ENCODE measurements at regions not wholly inside any gene's neighbourhood (a gene's known extent, or its start where the extent isn't known, plus 50 kb on each side); places are given as distances from the start of the nearest gene placed in this dataset.

GRCh38 chr2:12240206-12240605, 476.5 kb upstream of the TRIB2 start:
- TF ChIP-seq EZH2 (IDR thresholded peaks at IDR 0.05; ENCODE audit: low read length) (no peak), CTCF (optimal IDR thresholded peaks at IDR 0.05 in 1 of 3, IDR thresholded peaks at IDR 0.05 in 1 of 3, conservative IDR thresholded peaks at IDR 0.05 in 1 of 3; ENCODE audit: extremely low read depth in 1 of 3, insufficient read depth in 2 of 3, low read length in 3 of 3) (no peak)
- Histone ChIP-seq H4K20me1 (ENCODE audit: control insufficient read depth, extremely low read depth, insufficient read depth, low read length) (no peaks in the 10 kb centered on the region), H3K27ac (ENCODE audit: control insufficient read depth, insufficient read depth, low read length) (no peak overlapping the region), H3K4me2 (ENCODE audit: control insufficient read depth, extremely low read depth, insufficient read depth, low read depth, low read length) (no peak overlapping the region), H3K4me3 (ENCODE audit: control insufficient read depth in 2 of 3, extremely low read depth in 1 of 3, insufficient read depth in 2 of 3, low read depth in 1 of 3, low read length in 3 of 3) (no peak overlapping the region), H2AFZ (ENCODE audit: control insufficient read depth, low read length) (no peak overlapping the region), H3K9ac (ENCODE audit: control insufficient read depth, extremely low read depth, insufficient read depth, low read length) (no peak overlapping the region), H3K9me1 (ENCODE audit: control insufficient read depth, extremely low read depth, insufficient read depth, low read length) (no peaks in the 10 kb centered on the region), H3K36me3 (ENCODE audit: control insufficient read depth in 2 of 2, extremely low read depth in 1 of 2, insufficient read depth in 2 of 2, low read length in 2 of 2) (no peaks in the 10 kb centered on the region), H3K27me3 (ENCODE audit: control insufficient read depth, extremely low read depth, insufficient read depth, low read length) (no peaks in the 10 kb centered on the region), H3K9me3 (ENCODE audit: control insufficient read depth, low read depth, low read length) (no peaks in the 10 kb centered on the region), H3K4me1 (ENCODE audit: control insufficient read depth, extremely low read depth, insufficient read depth, low read length) (no peaks in the 10 kb centered on the region), H3K79me2 (ENCODE audit: control insufficient read depth, insufficient read depth, low read length) (no peaks in the 10 kb centered on the region)
- FAIRE-seq (no peak), DNase-seq (ENCODE audit: low read depth, low spot score) (no peak)
- dilution Hi-C loops (cut with MboI; ENCODE audit: extremely low pct_ligation_motif_present, low sequenced_read_pairs): no loop called here

GRCh38 chr2:12243381-12243780, 473.4 kb upstream of the TRIB2 start:
- no peak for FAIRE-seq
- dilution Hi-C loops (cut with MboI; ENCODE audit: extremely low pct_ligation_motif_present, low sequenced_read_pairs): no loop called here

More at GRCh38 chr2:12243381-12243780, 473.4 kb upstream of the TRIB2 start:
- no peaks in the 10 kb centered on the region for H3K27me3 ChIP-seq (ENCODE audit: control insufficient read depth, extremely low read depth, insufficient read depth, low read length)
- H3K9me3 ChIP-seq (ENCODE audit: control insufficient read depth, low read depth, low read length): no peaks in the 10 kb centered on the region
- no peak overlapping the region for H3K27ac ChIP-seq (ENCODE audit: control insufficient read depth, insufficient read depth, low read length)
- no peak overlapping the region for H3K4me2 ChIP-seq (ENCODE audit: control insufficient read depth, extremely low read depth, insufficient read depth, low read depth, low read length)
- no peak overlapping the region for H3K4me3 ChIP-seq (ENCODE audit: control insufficient read depth in 2 of 3, extremely low read depth in 1 of 3, insufficient read depth in 2 of 3, low read depth in 1 of 3, low read length in 3 of 3)
- no peaks in the 10 kb centered on the region for H3K4me1 ChIP-seq (ENCODE audit: control insufficient read depth, extremely low read depth, insufficient read depth, low read length)
- no peaks in the 10 kb centered on the region for H3K9me1 ChIP-seq (ENCODE audit: control insufficient read depth, extremely low read depth, insufficient read depth, low read length)
- H3K79me2 ChIP-seq (ENCODE audit: control insufficient read depth, insufficient read depth, low read length): no peaks in the 10 kb centered on the region
- TF ChIP-seq EZH2 (IDR thresholded peaks at IDR 0.05; ENCODE audit: low read length) (no peak), CTCF (optimal IDR thresholded peaks at IDR 0.05 in 1 of 3, IDR thresholded peaks at IDR 0.05 in 1 of 3, conservative IDR thresholded peaks at IDR 0.05 in 1 of 3; ENCODE audit: extremely low read depth in 1 of 3, insufficient read depth in 2 of 3, low read length in 3 of 3) (no peak)
- no peaks in the 10 kb centered on the region for H3K36me3 ChIP-seq (ENCODE audit: control insufficient read depth in 2 of 2, extremely low read depth in 1 of 2, insufficient read depth in 2 of 2, low read length in 2 of 2)
- no peaks in the 10 kb centered on the region for H4K20me1 ChIP-seq (ENCODE audit: control insufficient read depth, extremely low read depth, insufficient read depth, low read length)
- no peak for DNase-seq (ENCODE audit: low read depth, low spot score)
- H3K9ac ChIP-seq (ENCODE audit: control insufficient read depth, extremely low read depth, insufficient read depth, low read length): no peak overlapping the region
- no peak overlapping the region for H2AFZ ChIP-seq (ENCODE audit: control insufficient read depth, low read length)
